HL-60 (cell line): ENCODE measurements at regions not wholly inside any gene's neighbourhood (a gene's known extent, or its start where the extent isn't known, plus 50 kb on each side); places are given as distances from the start of the nearest gene placed in this dataset.
"Not testable (repeated sequence)": the region's sequence is repeated elsewhere in the genome, so short reads cannot be mapped to it uniquely, and the experiment has no call there.

Source experiments
- DNase-seq, 2 experiments: peaks; one replicate each; pipeline ENCODE4 v3.0.0-alpha.2; 2010 to 2020; ENCODE audit warnings: low read depth in 1 of 2, low spot score in 1 of 2
- H3K27ac ChIP-seq: fragments of 250-450 bp; sonication (Bioruptor Pico); replicated peaks from 2 replicates; pipeline ENCODE4 v1.5.1; 2020; ENCODE audit warnings: mild to moderate bottlenecking, moderate library complexity
- H3K27me3 ChIP-seq: fragments of 250-450 bp; sonication (Bioruptor Pico); 2 replicates; pipeline ENCODE4 v1.5.1; 2021; ENCODE audit warnings: mild to moderate bottlenecking, moderate library complexity; ENCODE audit not compliant: insufficient read depth, poor library complexity, severe bottlenecking
- H3K4me3 ChIP-seq: replicated peaks from 2 replicates; pipeline ENCODE4 v1.5.1; 2011; ENCODE audit warnings: mild to moderate bottlenecking, control low read depth, low read length; ENCODE audit not compliant: insufficient read depth
- CTCF ChIP-seq: IDR thresholded peaks from one replicate; pipeline ENCODE4 v1.5.1; 2011; ENCODE audit warnings: low read length, control low read depth, inconsistent platforms; ENCODE audit not compliant: insufficient read depth
- GABPA ChIP-seq: IDR thresholded peaks from 2 replicates; pipeline ENCODE4 v1.6.1; 2012; ENCODE audit warnings: low read depth
- POLR2AphosphoS5 ChIP-seq: IDR thresholded peaks from 2 replicates; pipeline ENCODE4 v1.6.1; 2012; ENCODE audit warnings: low read depth
- REST ChIP-seq: IDR thresholded peaks from 2 replicates; pipeline ENCODE4 v1.6.1; 2012; ENCODE audit warnings: low read depth; ENCODE audit not compliant: insufficient replicate concordance
- SPI1 ChIP-seq: IDR thresholded peaks from 2 replicates; pipeline ENCODE4 v1.6.1; 2012; ENCODE audit warnings: low read depth, mild to moderate bottlenecking, borderline replicate concordance

- no peak for DNase-seq
- H3K27me3 ChIP-seq: no peaks in the 10 kb centered on the region
- no peak overlapping the region for H3K4me3 ChIP-seq
- H3K27ac ChIP-seq: no peak overlapping the region
- TF ChIP-seq CTCF: no peak
- TF ChIP-seq GABPA: no peak
- no peak for TF ChIP-seq REST
- no peak for TF ChIP-seq SPI1
- TF ChIP-seq POLR2AphosphoS5: no peak
Observed at GRCh38 chr10:22801785-22802184, 87.4 kb upstream of the PIP4K2A start.

GRCh38 chr10:22797796-22798195 is 83.4 kb upstream of the PIP4K2A start:
- H3K4me3 ChIP-seq, H3K27me3 ChIP-seq: not testable (repeated sequence)

GRCh38 chr10:22795546-22795945 is 81.2 kb upstream of the PIP4K2A start:
- TF ChIP-seq REST (no peak), POLR2AphosphoS5 (no peak), GABPA (no peak), CTCF (no peak), SPI1 (no peak)
- no peak overlapping the region for H3K4me3 ChIP-seq
- no peak for DNase-seq
- no peak overlapping the region for H3K27ac ChIP-seq
- no peaks in the 10 kb centered on the region for H3K27me3 ChIP-seq

More at GRCh38 chr10:22797796-22798195, 83.4 kb upstream of the PIP4K2A start:
- H3K27ac ChIP-seq, DNase-seq: not testable (repeated sequence)

GRCh38 chr10:22792161-22792560 is 77.8 kb upstream of the PIP4K2A start:
- Histone ChIP-seq H3K27me3 (no peaks in the 10 kb centered on the region), H3K27ac (no peak overlapping the region), H3K4me3 (no peak overlapping the region)
- DNase-seq: no peak
- TF ChIP-seq GABPA (no peak), POLR2AphosphoS5 (no peak), CTCF (no peak), SPI1 (no peak), REST (no peak)
